ENCODE measurements at regions not wholly inside any gene's neighbourhood (a gene's known extent, or its start where the extent isn't known, plus 50 kb on each side); places are given as distances from the start of the nearest gene placed in this dataset.
A peak's percentile ranks its signal among the peaks of the same experiment; 100 is the strongest.

- DNase-seq (ENCODE audit: low spot score) = no peak
Measured at GRCh38 chr2:188134241-188134640, 157.4 kb upstream of the GULP1 start.

GRCh38 chr2:188138313-188138712, 153.4 kb upstream of the GULP1 start:
- DNase-seq (ENCODE audit: low spot score) = no peak

- DNase-seq (ENCODE audit: low spot score) = no peak
Measured at GRCh38 chr2:188142088-188142487, 149.6 kb upstream of the GULP1 start.

- peak; percentile 15 for DNase-seq (ENCODE audit: low spot score)
Measured at GRCh38 chr2:188142636-188143295, 148.9 kb upstream of the GULP1 start.

- no peak for DNase-seq (ENCODE audit: low spot score)
Measured at GRCh38 chr2:188145885-188146284, 145.8 kb upstream of the GULP1 start.

GRCh38 chr2:188146888-188147287, 144.8 kb upstream of the GULP1 start:
- no peak for DNase-seq (ENCODE audit: low spot score)

- DNase-seq (ENCODE audit: low spot score) = no peak
Measured at GRCh38 chr2:188151670-188152069, 140.0 kb upstream of the GULP1 start.

- DNase-seq (ENCODE audit: low spot score) = no peak
Measured at GRCh38 chr2:188158337-188159100, 133.2 kb upstream of the GULP1 start.

- DNase-seq (ENCODE audit: low spot score) = no peak
Measured at GRCh38 chr2:188159484-188159883, 132.2 kb upstream of the GULP1 start.

- DNase-seq (ENCODE audit: low spot score) = no peak
Measured at GRCh38 chr2:188170356-188170755, 121.3 kb upstream of the GULP1 start.

- no peak for DNase-seq (ENCODE audit: low spot score)
Measured at GRCh38 chr2:188176620-188177019, 115.1 kb upstream of the GULP1 start.

- no peak for DNase-seq (ENCODE audit: low spot score)
Measured at GRCh38 chr2:188181067-188181838, 110.4 kb upstream of the GULP1 start.

GRCh38 chr2:188181884-188182283, 109.8 kb upstream of the GULP1 start:
- no peak for DNase-seq (ENCODE audit: low spot score)

- no peak for DNase-seq (ENCODE audit: low spot score)
Measured at GRCh38 chr2:188187726-188188125, 103.9 kb upstream of the GULP1 start.

- DNase-seq (ENCODE audit: low spot score) = no peak
Measured at GRCh38 chr2:188189356-188189755, 102.3 kb upstream of the GULP1 start.

GRCh38 chr2:188193230-188193629, 98.4 kb upstream of the GULP1 start:
- no peak for DNase-seq (ENCODE audit: low spot score)

GRCh38 chr2:188196343-188197008, 95.2 kb upstream of the GULP1 start:
- DNase-seq (ENCODE audit: low spot score) = no peak

- DNase-seq (ENCODE audit: low spot score) = no peak
Measured at GRCh38 chr2:188199716-188200128, 92.0 kb upstream of the GULP1 start.

- DNase-seq (ENCODE audit: low spot score) = no peak
Measured at GRCh38 chr2:188201639-188202038, 90.0 kb upstream of the GULP1 start.

- no peak for DNase-seq (ENCODE audit: low spot score)
Measured at GRCh38 chr2:188202777-188203176, 88.9 kb upstream of the GULP1 start.

- no peak for DNase-seq (ENCODE audit: low spot score)
Measured at GRCh38 chr2:188203776-188204175, 87.9 kb upstream of the GULP1 start.

- DNase-seq (ENCODE audit: low spot score) = no peak
Measured at GRCh38 chr2:188204824-188205223, 86.8 kb upstream of the GULP1 start.

All from kidney capillary endothelial cell (primary cell).